Activated effector memory CD4-positive, alpha-beta T cell treated with anti-CD3 and anti-CD28 coated beads, Interleukin-2, amount 50 U/mL, for 16 hours (primary cell): ENCODE measurements at regions not wholly inside any gene's neighbourhood (a gene's known extent, or its start where the extent isn't known, plus 50 kb on each side); places are given as distances from the start of the nearest gene placed in this dataset.

Experiments used
- DNase-seq: peaks from one replicate; pipeline ENCODE4 v3.0.0-alpha.2; 2020

DNA sequence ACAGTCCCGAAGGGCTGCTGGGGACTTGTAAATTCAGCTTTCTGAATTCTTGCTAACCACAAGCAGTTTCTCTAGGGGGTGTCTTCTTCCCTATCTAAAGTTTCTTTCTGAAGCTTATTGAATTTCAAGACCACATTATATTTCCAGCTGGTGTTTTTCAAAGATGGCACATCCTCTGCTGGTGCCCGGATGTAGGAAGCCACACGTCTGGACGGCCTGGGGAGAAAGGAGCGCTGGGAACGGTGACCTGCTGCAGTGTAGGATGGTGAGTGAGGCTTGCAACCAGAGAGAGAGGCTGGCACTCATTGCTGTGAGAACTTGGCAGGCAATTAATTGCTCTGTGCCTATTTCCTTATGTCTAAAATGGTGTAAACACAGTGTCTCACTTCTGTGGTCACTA lies 776.4 kb downstream of the TYW1 start:
- DNase-seq: no peak

DNA sequence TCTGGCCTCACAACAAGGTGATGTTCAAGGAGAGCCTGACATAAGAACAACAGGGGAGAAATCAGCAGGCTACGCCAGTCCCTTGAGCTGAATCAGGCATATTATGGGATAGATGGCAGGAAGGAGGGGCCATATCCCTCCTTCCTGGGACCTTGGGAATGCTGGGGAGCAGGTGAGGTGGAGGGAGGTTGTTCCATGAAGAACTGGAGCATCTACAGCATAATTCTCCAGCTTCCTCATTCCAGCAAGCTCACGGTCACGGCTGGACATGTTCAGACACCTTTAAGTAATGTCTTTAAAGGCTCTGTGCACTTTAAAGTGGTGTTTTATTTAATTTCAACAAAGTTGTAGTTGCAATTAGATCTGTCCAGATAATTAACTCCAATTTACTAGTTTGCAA lies 780.5 kb downstream of the TYW1 start:
- DNase-seq: no peak

DNA sequence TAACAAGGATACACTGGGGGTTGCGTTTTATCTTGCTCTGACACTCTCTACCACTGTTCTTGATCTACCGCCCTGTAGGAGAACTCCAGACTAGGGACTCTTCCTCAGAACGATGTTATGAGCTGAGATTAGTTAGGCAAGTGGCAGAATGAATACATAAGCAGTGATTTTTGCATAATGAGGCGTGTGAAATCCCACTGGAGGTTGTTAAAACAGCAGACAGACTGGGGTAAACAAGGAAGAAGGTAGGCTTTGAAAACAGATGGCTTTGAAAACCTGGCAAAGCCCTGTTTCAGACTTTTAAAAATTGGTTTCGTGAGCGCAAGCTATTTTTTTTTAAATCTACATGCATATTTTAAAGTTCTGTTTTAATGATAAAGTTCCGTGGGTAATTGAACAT lies 785.2 kb downstream of the TYW1 start:
- DNase-seq: no peak

DNA sequence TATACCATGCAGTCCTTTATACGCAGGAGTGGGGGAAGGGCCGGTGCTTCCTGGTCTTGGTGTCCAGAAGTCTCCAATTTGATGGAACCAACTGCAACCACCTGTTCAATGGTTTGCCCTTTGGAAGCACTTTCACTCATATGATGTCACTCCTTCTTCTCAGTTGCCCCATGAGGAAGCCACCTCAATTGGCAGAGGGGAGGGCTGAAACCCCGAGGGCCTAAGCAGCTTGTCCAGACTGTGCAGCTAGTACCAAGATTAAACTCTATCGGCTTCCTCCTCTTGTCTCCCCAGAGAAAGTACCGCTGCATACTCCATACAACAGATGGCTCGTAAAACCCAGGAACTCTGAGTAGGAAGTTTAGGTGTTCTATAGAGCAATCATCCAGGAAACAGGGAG lies 789.4 kb downstream of the TYW1 start:
- DNase-seq: no peak

DNA sequence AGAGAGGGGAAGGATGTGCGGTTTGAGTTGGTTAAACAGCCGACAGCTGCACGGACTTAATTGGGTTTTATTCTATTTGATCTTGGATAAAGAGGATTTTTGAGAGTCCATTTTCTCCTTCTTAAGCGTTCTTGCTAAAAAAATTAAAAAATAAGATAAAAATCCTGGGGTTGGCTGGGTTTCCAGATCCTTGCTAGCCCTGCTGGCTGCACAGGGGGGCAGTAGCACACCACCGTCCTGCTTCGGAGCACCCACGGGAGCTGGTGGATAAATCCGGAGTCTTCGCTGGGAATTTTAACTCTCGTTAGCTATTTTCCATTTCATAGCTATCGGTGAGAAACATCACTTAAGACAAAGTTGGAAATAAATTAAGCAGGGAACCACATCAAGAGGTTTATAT lies 792.0 kb downstream of the TYW1 start:
- DNase-seq: no peak

DNA sequence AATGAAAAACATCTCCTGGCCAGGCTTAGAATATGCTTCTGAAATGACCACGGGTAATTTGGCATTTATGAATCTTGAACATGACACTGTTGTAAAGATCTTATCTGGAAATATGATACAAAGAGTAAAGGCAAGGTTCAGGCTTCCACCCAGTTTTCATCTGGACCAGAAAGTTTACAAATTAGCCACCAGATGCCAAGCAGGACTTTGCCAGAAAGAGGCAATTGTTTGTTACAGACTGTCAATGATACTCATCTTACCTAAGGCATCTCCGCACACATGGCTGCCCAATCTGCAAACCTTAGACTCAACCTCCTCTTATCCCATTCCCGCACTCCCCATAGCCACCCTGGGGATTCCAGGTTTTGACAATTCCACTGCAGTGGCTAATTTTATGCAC lies 795.3 kb downstream of the TYW1 start:
- DNase-seq: no peak

DNA sequence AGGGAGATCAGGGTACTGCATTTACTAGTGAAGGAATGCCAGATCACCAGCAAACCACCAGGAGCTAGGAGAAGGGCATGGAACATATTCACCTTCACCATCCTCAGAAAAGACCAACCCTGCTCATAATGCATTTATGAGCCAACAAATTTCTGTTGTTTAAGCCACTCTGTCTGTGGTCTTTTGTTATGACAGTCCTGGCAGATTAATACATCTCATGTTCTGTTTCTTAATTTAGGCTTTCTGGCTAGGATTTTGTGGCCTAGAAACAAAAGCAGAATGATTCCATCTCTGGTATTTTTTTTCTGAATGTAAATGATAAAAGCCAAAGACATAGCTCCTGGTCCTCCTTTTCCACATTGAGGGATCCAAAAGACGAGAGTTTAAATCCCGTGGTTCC lies 797.9 kb downstream of the TYW1 start:
- no peak for DNase-seq

DNA sequence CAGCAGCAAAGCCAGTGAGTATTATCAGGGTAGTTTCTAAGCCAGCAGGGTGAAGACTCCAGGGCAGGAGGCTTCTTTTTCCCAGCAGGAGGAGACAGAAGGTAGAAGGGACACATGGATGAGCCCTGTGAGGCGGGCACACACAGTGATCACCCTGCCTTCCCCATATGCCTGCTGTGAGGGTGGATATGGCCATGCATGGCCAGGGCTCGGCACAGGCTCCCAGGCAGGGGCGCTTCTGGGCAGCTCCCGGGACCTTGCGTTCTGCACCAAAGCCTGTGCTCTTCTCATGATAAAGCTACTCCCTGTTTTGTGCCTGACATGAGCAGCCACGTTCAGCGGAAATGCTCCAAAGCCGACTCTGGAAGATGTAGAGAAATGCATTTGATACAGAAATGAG lies 807.2 kb downstream of the TYW1 start:
- DNase-seq: no peak

DNA sequence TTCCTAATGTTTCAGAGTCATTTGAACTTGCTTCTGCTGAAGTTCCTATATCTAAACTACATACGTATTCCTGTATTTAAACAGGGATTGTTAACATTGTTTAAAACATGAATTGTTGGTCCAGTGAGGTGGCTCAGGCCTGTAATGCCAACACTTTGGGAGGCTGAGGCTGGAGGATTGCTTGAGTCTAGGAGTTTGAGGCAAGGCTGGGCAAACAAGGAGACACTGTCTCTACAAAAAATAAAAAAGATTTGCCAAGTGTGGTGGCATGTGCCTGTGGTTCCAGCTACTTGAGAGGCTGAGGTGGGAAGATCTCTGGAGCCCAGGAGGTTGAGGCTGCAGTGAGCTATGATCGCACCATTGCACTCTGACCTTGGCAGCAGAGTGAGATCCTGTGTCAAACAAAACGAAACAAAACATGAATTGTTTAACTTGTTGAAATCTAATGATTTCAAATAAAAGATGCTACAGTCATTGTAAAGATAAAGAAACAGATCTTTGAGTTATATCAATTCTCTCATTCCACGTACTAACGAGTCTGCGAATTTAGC lies 809.4 kb downstream of the TYW1 start:
- DNase-seq: no peak

DNA sequence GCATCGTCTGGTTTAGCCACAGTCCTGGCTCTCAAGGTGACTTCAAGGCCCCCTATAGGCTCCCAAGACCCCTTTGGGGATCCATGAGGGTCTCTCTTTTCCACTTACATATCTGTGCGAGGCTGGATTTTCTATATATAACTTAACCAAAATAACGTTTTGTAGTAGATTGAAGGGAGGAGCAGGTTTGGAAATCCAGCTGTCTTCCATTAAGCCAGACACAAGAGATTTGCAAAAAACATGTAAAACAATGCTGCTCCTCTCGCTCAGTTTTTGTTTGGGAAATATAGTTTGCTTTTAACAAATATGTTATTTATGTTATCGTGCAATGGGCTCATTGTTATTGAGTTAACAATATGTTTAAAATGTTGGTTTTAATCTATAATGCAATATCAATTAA lies 811.2 kb downstream of the TYW1 start:
- DNase-seq: no peak

DNA sequence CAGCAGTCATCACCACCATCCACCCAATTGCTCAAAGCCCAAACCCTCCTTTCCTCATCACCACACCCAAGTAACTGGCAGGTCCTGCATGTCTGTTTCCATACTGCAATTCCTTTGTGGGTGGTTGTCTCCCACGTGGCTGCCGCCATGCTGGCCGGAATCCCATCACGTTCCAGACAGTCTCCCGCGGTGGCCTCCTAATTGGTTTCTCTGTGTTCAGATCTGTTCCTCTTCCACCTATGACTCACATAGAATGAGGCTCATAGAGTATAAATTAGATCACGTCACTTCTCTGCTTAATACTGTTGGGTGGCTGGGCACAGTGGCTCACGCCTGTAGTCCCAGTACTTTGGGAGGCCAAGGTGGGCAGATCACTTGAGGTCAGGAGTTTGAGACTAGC lies 813.0 kb downstream of the TYW1 start:
- no peak for DNase-seq

DNA sequence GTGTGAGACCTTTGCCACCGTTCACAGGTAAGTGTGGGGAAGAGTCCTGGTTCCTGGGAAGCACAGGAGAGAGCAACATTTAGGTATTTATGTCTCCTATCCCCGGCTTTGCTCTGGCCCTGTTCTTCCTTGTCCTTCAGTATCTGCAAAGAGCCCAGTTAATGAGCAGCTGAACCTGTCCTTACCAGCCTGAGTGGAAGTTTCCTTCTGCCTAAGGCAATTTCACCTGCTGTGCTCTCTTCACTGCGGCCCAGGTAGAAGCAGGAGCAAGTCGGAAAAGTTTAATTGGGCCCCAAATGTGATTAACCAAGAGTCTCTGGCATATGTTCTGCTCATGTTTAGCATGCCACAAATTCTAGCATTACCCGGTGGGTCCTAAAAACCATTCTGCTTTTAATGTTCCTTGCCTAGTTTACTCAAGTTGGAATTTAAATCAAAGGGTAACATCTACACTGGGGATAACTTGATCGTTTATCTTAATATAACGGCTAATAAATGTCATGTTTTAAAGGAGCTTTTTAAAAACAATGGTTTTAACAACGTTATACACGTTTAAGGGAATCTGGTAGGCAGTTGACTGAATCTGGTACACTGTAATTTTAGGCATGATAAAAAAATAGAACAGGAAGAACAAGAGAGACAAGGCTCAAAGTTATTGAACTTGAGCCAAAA lies 817.1 kb downstream of the TYW1 start:
- DNase-seq: no peak

DNA sequence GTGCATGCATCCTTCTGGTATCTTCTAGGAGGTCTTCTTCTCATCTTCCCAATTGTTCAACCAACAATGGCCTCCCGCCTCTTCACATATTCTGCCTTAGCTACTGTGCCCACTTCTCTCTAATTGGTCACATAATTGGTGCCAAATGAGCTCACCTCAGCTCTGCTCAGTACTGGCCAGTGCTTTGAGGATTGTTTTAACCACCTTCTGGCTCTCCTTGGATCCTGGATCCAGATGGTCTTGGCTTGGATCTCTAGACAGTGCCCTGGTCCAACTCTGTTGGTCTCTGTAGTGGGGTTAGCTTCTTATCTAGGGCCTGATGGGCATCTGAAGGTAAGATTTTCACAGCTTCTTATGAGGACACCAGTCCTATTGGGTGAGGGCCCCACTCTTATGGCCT lies 820.8 kb downstream of the TYW1 start:
- DNase-seq: no peak

DNA sequence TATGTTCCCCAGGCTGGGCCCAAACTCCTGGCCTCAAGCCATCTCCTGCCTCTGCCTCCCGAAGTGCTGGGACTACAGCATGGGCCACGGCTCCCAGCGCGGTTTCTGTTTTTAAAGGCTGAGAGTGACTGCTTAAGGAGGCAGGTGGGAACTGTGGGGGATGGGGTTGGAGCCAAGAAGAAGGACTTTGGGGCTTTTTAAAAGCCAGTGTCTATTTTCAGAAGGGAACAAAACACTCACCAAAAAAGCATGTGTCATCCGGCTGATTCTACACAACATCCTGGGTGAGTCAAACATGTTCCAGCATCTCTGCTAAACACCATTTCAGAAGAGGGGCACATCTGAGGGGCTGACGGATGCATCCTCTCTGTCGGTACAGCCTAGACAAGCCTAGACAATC lies 824.5 kb downstream of the TYW1 start:
- DNase-seq: no peak

DNA sequence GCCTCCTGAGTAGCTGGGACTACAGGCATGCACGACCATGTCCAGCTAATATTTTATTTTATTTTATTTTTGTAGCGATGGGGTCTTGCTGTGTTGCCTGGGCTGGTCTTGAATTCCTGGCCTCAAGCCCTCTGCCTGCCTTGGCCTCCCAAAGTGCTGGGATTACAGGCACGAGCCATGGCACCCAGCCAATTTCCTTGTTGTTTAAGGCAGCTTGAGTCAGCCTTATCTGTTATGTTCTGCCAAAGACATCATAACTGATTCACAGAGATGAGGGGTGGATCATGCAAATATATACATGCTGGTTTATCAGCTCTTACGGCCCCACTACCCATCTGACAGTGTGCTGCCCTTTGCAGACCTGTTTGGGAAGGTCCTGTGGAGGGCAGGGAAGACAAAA lies 826.7 kb downstream of the TYW1 start:
- no peak for DNase-seq

DNA sequence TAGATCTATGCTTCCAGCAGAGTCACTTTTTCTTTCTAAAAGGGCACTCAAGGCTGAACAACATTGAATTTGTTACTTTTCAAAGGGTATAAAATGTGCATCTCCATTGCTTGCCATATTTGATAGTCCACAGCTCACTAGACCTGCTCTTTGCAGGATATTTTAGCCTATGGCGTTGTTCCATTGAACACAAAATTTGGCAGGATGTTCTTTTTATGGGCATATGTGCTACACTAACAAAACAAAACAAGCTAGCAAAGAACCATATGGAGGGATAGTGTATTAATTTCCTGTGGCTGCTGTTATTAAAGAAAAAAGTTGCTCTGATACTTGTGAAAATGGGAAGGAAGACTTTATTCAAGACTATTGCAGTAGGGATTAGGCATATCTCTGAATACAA lies 828.7 kb downstream of the TYW1 start:
- DNase-seq: no peak

DNA sequence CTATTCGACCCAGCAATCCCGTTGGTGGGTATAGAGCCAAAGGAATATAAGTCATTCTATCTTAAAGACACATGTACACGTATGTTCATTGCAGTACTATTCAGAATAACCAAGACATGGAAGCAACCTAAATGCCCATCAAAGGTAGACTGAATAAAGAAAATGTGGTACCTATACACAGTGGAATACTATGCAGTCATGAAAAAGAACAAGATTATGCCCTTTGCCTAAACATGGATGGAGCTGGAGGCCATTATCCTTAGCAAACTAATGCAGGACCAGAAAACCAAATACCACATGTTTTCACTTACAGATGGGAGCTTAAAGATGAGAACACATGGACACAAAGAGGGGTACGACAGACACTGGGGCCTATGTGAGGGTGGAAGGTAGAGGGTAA lies 845.3 kb downstream of the TYW1 start:
- DNase-seq: no peak

DNA sequence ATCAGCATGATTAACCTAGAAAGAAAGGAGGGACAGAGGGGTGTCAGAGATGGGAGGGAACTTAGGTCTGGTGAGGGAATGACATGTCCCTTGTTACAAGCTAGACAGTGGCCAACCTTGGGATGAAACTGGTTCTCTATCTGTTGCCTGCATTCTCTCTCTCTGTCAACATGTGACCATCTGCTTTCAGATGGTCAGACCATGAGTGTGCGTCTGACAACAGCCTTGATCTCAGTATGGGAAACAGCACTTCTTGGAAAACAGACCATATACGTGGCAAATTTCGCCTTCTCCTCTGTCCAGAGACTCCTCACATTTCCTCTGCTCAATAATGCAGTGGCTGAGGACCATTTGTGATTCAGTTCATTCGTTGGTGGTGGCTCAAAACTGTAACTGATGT lies 845.9 kb downstream of the TYW1 start:
- no peak for DNase-seq

DNA sequence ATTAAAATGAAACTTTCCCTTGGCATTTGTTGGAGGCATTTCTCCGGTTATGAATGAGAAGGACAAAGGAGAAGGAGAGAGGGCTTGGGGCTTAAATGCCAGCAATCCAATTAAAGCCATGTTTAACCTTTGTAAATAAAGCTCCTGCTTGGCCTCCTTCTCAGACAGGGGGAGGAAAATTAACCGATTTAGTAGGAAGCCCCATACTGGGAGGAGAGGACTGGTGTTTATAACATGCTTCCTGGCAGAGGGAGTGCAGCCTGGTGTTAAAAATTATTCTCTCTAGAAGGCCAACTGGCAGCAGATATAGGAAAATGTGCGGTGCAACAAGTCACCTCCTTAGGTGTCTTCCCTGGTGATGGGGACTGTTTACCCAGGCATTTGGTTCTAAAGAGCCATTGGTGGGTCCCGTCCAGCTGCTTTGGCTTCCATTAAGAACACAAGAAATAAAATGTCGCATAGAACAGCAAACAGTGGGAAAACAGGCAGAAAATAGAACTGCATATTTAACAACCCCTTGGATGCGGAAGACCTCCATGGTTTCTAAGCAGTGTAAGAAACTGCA lies 846.5 kb downstream of the TYW1 start:
- DNase-seq: no peak

DNA sequence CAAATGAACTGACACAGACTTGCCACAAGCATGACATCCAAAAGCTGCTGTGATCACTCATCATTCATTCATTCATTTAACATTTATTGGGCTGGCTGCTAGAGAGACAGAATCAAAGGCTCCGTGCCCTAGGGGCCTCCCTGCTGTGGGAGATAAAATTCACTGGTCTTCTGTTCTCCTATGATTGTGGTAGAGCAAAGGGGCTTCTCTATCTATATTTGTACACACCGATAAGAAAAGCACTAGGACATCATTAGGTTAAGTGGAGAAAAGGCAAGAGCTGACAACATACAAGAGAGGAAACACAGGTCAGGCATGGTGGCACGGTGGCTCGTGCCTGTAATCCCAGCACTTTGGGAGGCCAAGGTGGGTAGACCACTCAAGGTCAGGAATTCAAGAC lies 847.0 kb downstream of the TYW1 start:
- no peak for DNase-seq

DNA sequence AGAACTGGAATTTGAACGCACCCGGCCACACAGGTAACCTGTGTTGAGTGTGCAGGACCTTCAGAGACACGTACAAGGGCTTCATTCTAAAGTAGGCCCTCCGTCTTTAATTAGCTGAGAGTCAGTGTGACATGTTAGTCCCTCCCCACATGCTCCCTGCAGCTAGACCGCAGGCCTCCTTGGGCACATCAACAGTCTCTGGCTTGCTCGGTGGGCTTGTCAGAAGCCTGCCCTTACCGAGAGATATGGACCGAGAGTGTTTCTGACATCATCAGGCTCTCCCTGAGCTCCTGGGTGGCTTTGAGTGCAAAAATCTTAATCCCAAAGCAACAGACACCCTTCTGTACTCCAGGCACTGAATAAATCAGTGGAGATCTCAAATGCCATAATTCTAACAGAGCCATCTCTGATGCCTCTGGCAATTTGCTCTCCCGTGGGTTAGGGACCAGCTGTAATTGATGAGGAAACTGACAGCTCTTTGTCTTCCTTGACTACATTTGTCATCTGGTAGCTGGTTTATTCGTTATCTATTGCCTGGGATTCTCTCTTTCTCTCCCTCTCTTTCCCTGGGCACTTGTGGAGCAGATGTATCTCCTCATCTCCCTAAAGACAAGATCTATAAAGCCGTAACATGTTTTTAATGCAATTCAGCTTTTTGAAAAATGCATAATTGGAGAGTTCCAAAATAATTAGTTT lies 850.6 kb downstream of the TYW1 start:
- DNase-seq: no peak

DNA sequence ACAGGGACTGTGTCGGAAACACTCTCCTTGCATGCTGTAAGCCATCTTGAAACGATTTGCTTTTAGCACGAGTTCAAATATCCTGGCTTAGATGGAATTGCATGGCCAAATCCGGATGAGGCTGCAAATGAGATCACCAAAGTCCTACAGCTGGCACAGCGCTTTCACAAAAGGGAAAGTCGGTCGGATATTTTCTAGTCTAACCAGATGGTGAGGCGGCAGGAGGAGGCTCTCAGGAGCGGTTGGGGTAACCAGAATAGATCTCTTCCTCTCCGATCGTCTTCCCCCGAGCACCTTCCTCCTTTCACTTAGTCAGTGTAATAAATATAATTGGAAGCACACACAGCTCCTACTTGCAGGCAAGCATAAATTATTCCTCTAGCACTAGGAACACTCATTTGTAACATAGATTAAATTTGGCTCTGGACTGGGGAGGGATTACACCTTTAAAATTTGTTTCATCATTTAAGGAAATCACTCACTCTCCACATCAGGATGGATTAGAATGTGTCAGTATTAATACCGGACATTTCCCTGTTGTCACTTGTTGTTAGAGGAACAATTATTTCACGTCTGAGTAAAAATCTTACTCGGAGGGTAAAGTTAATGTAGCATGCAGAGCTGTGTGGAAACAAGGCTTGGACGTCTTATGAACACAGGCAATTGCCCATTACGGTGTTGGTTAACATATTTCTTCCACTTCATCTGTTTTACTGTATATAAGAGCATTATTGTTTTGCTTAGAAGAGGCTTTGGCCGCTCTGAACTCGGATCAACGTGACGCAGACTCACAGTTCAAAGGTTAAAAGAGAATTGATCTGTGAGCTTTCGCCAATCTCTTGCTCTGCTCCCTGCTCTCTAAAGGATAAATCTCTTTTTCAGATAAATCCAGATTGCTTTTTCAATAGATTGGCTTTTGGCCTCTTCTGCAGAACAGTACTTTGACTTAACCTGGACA lies 857.9 kb downstream of the TYW1 start:
- no peak for DNase-seq

DNA sequence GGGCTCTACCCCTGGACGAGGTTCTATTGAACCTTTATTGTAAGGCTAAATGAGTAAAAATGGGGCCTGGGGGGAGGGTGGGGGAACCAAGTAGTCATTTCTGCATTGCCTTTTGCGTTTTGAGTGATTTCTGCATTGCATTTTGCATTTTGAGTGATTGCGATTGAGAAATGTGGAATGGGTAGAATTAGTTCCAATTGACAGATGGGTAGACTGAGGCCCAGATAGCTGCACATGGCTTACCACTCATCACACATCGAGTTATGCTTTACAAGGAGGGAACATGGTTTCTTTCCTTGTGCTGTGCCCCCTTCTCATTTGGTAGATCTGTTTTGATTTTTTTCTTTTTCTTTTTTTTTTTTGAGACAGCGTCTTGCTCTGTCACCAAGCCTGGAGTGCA lies 858.7 kb downstream of the TYW1 start:
- no peak for DNase-seq
